CD4-positive, alpha-beta T cell treated with Interleukin-15 for 1 hour (primary cell): ENCODE measurements at regions not wholly inside any gene's neighbourhood (a gene's known extent, or its start where the extent isn't known, plus 50 kb on each side); places are given as distances from the start of the nearest gene placed in this dataset.

Experiments used
- DNase-seq: peaks from one replicate; pipeline ENCODE4 v3.0.0-alpha.2; 2020

GRCh38 chr6:165077876-165078275 lies 231.5 kb downstream of the C6orf118 start:
- no peak for DNase-seq

GRCh38 chr6:165071906-165072305 lies 237.5 kb downstream of the C6orf118 start:
- no peak for DNase-seq

- no peak for DNase-seq
These were observed 248.7 kb downstream of the C6orf118 start for GRCh38 chr6:165060720-165061119.

- DNase-seq, result no peak
These were observed 250.4 kb downstream of the C6orf118 start for GRCh38 chr6:165059032-165059431.

- no peak for DNase-seq
These were observed 253.1 kb downstream of the C6orf118 start for GRCh38 chr6:165056292-165056691.

- DNase-seq, result no peak
These were observed 254.2 kb downstream of the C6orf118 start for GRCh38 chr6:165055231-165055630.

GRCh38 chr6:165052561-165053480 lies 256.6 kb downstream of the C6orf118 start:
- DNase-seq, result no peak

GRCh38 chr6:165049362-165049761 lies 260.0 kb downstream of the C6orf118 start:
- DNase-seq, result no peak

- no peak for DNase-seq
These were observed 261.5 kb downstream of the C6orf118 start for GRCh38 chr6:165047952-165048351.

GRCh38 chr6:165045631-165046030 lies 263.8 kb downstream of the C6orf118 start:
- no peak for DNase-seq

- DNase-seq, result no peak
These were observed 266.5 kb downstream of the C6orf118 start for GRCh38 chr6:165042912-165043311.

- no peak for DNase-seq
These were observed 269.0 kb downstream of the C6orf118 start for GRCh38 chr6:165040440-165040839.

GRCh38 chr6:165034271-165034741 lies 275.1 kb downstream of the C6orf118 start:
- DNase-seq, result no peak

GRCh38 chr6:165031502-165031901 lies 277.9 kb downstream of the C6orf118 start:
- no peak for DNase-seq

- DNase-seq, result no peak
These were observed 284.4 kb downstream of the C6orf118 start for GRCh38 chr6:165025040-165025439.

- DNase-seq, result no peak
These were observed 289.7 kb downstream of the C6orf118 start for GRCh38 chr6:165019681-165020080.

GRCh38 chr6:165015676-165016075 lies 293.7 kb downstream of the C6orf118 start:
- no peak for DNase-seq

GRCh38 chr6:165013701-165014100 lies 295.7 kb downstream of the C6orf118 start:
- DNase-seq, result no peak

GRCh38 chr6:165012183-165012582 lies 297.2 kb downstream of the C6orf118 start:
- DNase-seq, result no peak

- no peak for DNase-seq
These were observed 298.6 kb downstream of the C6orf118 start for GRCh38 chr6:165010556-165011535.

GRCh38 chr6:165008971-165009370 lies 300.4 kb downstream of the C6orf118 start:
- DNase-seq, result no peak

- DNase-seq, result no peak
These were observed 306.5 kb downstream of the C6orf118 start for GRCh38 chr6:165002866-165003265.

- no peak for DNase-seq
These were observed 307.0 kb downstream of the C6orf118 start for GRCh38 chr6:165002358-165002757.
